ENCODE measurements at regions not wholly inside any gene's neighbourhood (a gene's known extent, or its start where the extent isn't known, plus 50 kb on each side); places are given as distances from the start of the nearest gene placed in this dataset.
A peak's percentile ranks its signal among the peaks of the same experiment; 100 is the strongest.
"Not testable (repeated sequence)": the region's sequence is repeated elsewhere in the genome, so short reads cannot be mapped to it uniquely, and the experiment has no call there.

DNA sequence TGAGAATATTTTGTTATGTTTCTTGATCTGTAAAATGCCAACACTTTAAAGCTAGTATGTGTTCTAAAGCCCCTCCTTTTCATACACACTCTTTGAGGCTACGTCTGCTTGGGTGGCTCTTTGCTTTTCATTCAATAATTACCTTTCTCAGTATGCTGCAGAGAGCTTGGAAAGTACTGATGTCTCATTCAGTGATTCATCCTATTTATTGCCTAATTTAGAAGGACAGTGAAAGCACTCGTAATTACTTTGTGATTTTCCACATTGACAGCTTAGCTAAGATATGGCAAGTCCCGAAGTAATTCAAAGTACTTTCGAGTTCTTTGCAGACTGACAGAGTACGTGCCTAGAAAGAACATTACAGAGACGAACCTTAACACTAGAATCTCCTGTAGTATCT, 57.2 kb downstream of the BMP15 start:
- DNase-seq (ENCODE audit: low read depth, low spot score) = no peak
- Histone ChIP-seq H3K27ac (no peak overlapping the region), H3K9ac (ENCODE audit: insufficient read length) (no peak overlapping the region), H3K9me3 (ENCODE audit: low read depth, low read length) (no peaks in the 10 kb centered on the region), H3K36me3 (ENCODE audit: insufficient read depth, low read length) (no peaks in the 10 kb centered on the region), H3K4me3 (no peak overlapping the region)
- TF ChIP-seq FOXP2 (optimal IDR thresholded peaks at IDR 0.05; ENCODE audit: control extremely low read depth, extremely low read length, insufficient read depth) (no peak), POLR2AphosphoS5 (IDR thresholded peaks at IDR 0.05; ENCODE audit: borderline replicate concordance, low read depth, low read length) (no peak), EZH2 (IDR thresholded peaks at IDR 0.05) (no peak)

DNA sequence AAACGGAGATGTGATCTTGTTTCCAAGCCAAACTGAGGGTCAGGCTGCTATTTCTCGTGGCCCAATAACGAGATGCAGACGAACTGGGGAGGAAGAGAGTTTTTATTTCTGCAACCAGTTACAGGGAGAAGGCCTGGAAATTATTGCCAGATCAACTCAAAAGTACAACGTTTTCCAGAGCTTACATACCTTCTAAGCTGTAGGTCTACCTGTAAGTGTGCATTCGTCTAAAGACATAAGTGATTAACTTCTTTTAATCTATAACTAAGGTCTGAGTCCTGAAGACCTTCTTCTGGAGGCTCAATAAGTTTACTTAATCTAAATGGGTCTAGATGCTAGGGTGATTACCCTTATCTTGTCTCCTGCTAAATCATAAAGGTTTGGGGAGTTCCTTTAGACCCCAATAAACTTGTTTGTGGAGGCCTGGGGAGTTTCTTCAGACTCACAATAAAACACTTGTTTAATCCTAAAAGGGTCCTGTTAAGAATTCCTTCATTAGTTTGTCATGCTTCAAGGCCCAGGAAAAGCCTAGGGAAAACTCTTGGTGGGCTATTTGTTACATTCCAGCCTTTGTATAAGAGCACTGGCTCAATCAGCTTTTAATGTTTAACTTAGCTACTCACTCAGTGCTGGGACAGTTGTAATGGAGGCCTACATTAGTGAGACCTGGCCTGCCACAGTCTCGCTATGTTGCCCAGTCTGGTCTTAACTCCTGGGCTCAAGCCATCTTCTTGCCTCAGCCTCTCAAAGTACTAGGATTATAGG, 58.5 kb downstream of the BMP15 start:
- not testable (repeated sequence) for H3K9ac ChIP-seq (ENCODE audit: insufficient read length); H3K9me3 ChIP-seq (ENCODE audit: low read depth, low read length); H3K4me3 ChIP-seq; DNase-seq (ENCODE audit: low read depth, low spot score); H3K27ac ChIP-seq; H3K36me3 ChIP-seq (ENCODE audit: insufficient read depth, low read length)

DNA sequence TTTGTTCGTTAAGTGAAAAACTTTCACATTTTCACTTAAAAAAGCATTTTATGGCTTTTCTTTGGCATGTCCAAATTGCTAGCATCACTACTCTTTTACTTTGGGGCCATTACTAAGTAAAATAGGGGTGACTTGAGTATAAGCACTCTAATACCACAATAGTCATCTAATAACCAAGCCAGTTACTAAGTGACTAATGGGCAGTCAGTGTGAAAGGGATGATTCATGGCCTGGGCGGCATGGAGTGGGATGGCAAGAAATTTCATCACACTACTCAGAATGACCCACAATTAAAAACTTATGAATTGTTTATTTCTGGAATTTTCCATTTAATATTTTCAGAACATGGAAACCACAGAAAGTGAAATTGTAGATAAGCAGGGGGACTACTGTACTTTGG, 60.9 kb downstream of the BMP15 start:
- TF ChIP-seq FOXP2 (optimal IDR thresholded peaks at IDR 0.05; ENCODE audit: control extremely low read depth, extremely low read length, insufficient read depth) = no peak
- no peak for TF ChIP-seq POLR2AphosphoS5 (IDR thresholded peaks at IDR 0.05; ENCODE audit: borderline replicate concordance, low read depth, low read length)
- TF ChIP-seq EZH2 (IDR thresholded peaks at IDR 0.05) = no peak
- H3K27ac ChIP-seq = no peak overlapping the region
- no peak for DNase-seq (ENCODE audit: low read depth, low spot score)
- H3K9ac ChIP-seq (ENCODE audit: insufficient read length) = no peak overlapping the region
- H3K4me3 ChIP-seq = no peak overlapping the region
- H3K36me3 ChIP-seq (ENCODE audit: insufficient read depth, low read length) = no peaks in the 10 kb centered on the region
- H3K9me3 ChIP-seq (ENCODE audit: low read depth, low read length) = no peaks in the 10 kb centered on the region

DNA sequence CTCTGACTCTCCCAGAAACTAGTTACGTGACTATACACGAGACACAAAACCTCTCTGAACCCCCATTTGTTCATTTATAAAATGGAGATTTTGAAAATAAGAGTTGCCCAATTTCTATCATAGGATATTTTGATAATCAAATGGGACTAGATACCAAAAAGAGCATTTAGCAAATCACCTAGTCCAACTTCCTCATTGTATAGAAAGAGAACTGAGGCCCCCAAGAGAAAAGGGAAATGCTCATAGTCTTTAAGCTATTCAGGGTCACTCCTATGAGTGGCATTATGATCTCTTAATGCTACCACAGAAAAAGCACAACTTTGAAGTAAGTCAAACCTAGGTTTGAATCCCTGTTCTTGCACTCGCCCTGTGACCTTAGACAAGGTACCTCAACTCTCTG, 62.7 kb downstream of the BMP15 start:
- TF ChIP-seq EZH2 (IDR thresholded peaks at IDR 0.05) (no peak), FOXP2 (optimal IDR thresholded peaks at IDR 0.05; ENCODE audit: control extremely low read depth, extremely low read length, insufficient read depth) (no peak), POLR2AphosphoS5 (IDR thresholded peaks at IDR 0.05; ENCODE audit: borderline replicate concordance, low read depth, low read length) (no peak)
- H3K9me3 ChIP-seq (ENCODE audit: low read depth, low read length) = no peaks in the 10 kb centered on the region
- no peak overlapping the region for H3K27ac ChIP-seq
- no peak overlapping the region for H3K9ac ChIP-seq (ENCODE audit: insufficient read length)
- H3K36me3 ChIP-seq (ENCODE audit: insufficient read depth, low read length) = no peaks in the 10 kb centered on the region
- no peak for DNase-seq (ENCODE audit: low read depth, low spot score)
- H3K4me3 ChIP-seq = no peak overlapping the region

DNA sequence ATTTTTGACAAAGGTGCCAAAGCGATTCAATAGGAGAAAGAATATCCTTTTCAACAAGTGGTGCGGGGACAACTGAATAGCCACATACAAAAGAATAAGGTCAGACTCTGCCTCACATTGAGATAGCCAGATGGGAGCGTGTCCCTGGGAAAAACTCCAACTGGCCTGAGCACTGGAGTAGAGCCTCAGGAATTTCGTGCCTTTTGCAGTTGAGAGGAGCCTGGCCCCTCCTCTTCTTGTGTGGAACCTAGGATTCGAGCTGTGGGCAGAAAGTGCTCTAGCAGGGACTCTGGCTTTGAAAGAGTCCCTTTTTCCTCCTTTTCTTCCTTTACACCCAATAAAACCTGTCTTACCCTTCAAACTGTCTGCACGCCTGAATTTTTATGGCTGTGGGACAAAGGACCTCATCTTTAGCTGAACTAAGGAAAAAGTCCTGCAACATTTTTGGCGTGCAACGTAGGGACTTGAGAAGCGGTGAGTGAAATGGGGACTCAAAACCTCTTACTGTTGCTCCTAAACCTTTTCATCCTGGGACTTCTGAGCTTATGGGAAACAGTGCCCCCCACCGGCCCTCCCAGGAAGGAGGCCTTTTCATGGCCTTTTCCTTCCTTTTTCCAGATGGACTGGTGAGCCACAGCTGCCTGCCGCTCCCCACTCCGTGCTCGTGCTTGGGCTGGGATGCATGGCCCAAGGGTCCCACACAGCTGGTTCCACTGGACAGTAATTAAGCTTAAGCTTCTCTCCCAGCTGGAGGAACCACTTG, 68.6 kb downstream of the BMP15 start:
- H3K36me3 ChIP-seq (ENCODE audit: insufficient read depth, low read length) = no peaks in the 10 kb centered on the region
- no peak overlapping the region for H3K27ac ChIP-seq
- TF ChIP-seq FOXP2 (optimal IDR thresholded peaks at IDR 0.05; ENCODE audit: control extremely low read depth, extremely low read length, insufficient read depth) (no peak), EZH2 (IDR thresholded peaks at IDR 0.05) (no peak), POLR2AphosphoS5 (IDR thresholded peaks at IDR 0.05; ENCODE audit: borderline replicate concordance, low read depth, low read length) (no peak)
- H3K4me3 ChIP-seq = no peak overlapping the region
- no peak overlapping the region for H3K9ac ChIP-seq (ENCODE audit: insufficient read length)
- DNase-seq (ENCODE audit: low read depth, low spot score) = no peak
- H3K9me3 ChIP-seq (ENCODE audit: low read depth, low read length) = no peaks in the 10 kb centered on the region

DNA sequence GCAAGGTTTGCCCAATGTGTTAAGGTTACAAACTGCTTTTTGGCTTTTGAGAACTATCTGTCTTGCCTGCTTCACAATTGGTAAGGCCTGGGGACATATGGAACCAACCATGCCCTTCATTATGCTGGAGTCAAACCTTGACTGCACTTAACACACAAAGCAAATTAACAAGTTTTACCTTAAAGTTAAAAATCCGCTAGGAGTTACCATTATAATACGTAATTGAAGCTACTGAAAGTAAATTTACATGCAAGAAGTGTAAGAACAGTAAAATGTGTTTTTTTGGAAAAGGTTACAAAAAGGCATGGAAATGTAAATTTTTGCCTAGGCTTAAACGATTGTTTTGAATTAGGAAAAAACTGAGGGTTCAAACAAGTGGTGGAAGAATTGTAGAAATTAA, 69.7 kb downstream of the BMP15 start:
- no peak for DNase-seq (ENCODE audit: low read depth, low spot score)
- Histone ChIP-seq H3K4me3 (no peak overlapping the region), H3K9me3 (ENCODE audit: low read depth, low read length) (no peaks in the 10 kb centered on the region), H3K36me3 (ENCODE audit: insufficient read depth, low read length) (no peaks in the 10 kb centered on the region), H3K9ac (ENCODE audit: insufficient read length) (no peak overlapping the region), H3K27ac (no peak overlapping the region)
- TF ChIP-seq EZH2 (IDR thresholded peaks at IDR 0.05) (no peak), FOXP2 (optimal IDR thresholded peaks at IDR 0.05; ENCODE audit: control extremely low read depth, extremely low read length, insufficient read depth) (no peak), POLR2AphosphoS5 (IDR thresholded peaks at IDR 0.05; ENCODE audit: borderline replicate concordance, low read depth, low read length) (no peak)

DNA sequence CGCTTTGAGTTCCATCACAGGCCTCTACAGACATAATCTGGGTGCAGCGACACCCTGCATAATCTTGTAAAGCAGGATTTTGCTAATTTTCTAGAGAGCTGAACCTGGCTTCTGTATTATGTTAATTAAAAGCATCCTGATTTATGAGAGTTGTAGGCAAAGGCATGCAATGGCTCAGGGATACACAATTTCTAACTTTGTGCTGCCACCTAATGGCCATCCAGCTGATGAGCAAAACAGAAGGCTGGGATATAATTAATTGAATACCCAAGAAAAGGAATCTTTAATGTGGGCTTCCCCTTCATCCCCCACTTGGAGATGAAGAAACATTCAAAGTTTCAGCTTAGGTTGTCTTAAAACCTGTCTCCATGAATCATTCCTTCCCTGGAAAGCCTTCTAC, 78.1 kb downstream of the BMP15 start:
- Histone ChIP-seq H3K4me3 (no peak overlapping the region), H3K9me3 (ENCODE audit: low read depth, low read length) (no peaks in the 10 kb centered on the region), H3K27ac (no peak overlapping the region), H3K36me3 (ENCODE audit: insufficient read depth, low read length) (no peaks in the 10 kb centered on the region), H3K9ac (ENCODE audit: insufficient read length) (no peak overlapping the region)
- DNase-seq (ENCODE audit: low read depth, low spot score) = peak; percentile 12
- TF ChIP-seq POLR2AphosphoS5 (IDR thresholded peaks at IDR 0.05; ENCODE audit: borderline replicate concordance, low read depth, low read length) = no peak
- no peak for TF ChIP-seq FOXP2 (optimal IDR thresholded peaks at IDR 0.05; ENCODE audit: control extremely low read depth, extremely low read length, insufficient read depth)
- no peak for TF ChIP-seq EZH2 (IDR thresholded peaks at IDR 0.05)

DNA sequence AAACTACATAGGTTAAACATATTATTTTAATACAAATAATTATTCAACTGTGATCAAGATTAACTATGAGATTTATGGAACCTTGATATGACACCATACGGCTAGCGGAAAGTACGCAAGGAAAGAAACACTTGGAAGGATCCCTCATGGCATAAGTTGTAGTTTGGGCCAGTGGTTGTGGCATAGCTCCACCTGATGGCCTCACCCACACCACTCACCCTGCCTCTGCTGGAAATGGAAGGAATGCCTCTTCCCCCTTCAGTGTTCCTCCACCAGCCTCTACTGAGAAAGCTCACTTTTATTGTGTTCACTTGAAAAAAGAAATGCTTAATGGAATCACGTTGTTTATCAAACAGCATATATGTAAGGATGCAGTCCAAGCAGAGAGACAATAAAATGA, 86.4 kb downstream of the BMP15 start:
- Histone ChIP-seq H3K4me3 (no peak overlapping the region), H3K9ac (ENCODE audit: insufficient read length) (no peak overlapping the region), H3K9me3 (ENCODE audit: low read depth, low read length) (no peaks in the 10 kb centered on the region), H3K36me3 (ENCODE audit: insufficient read depth, low read length) (no peaks in the 10 kb centered on the region), H3K27ac (no peak overlapping the region)
- TF ChIP-seq FOXP2 (optimal IDR thresholded peaks at IDR 0.05; ENCODE audit: control extremely low read depth, extremely low read length, insufficient read depth) = no peak
- TF ChIP-seq EZH2 (IDR thresholded peaks at IDR 0.05) = no peak
- TF ChIP-seq POLR2AphosphoS5 (IDR thresholded peaks at IDR 0.05; ENCODE audit: borderline replicate concordance, low read depth, low read length) = no peak
- no peak for DNase-seq (ENCODE audit: low read depth, low spot score)

DNA sequence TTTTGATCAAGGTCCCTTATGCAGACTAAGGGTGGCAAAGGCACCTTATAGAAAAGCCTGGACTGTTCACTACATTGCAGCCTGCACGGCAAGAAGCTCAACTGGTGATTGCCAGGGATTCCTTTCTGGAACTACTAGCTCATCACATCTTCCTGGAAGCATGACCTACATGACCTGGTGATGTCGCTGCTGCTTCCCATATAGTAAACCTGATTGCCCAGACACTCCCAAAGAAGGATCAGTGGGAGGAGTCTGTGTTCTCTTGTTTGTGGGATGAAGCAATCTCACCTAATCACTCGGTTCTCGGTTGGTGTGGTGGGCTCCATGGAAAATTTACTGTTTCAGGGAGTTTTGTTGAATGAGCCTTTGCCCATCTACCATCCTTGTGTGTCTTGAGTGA, 89.8 kb downstream of the BMP15 start:
- H3K27ac ChIP-seq; H3K36me3 ChIP-seq (ENCODE audit: insufficient read depth, low read length); H3K9ac ChIP-seq (ENCODE audit: insufficient read length); DNase-seq (ENCODE audit: low read depth, low spot score); H3K9me3 ChIP-seq (ENCODE audit: low read depth, low read length); H3K4me3 ChIP-seq: not testable (repeated sequence)

DNA sequence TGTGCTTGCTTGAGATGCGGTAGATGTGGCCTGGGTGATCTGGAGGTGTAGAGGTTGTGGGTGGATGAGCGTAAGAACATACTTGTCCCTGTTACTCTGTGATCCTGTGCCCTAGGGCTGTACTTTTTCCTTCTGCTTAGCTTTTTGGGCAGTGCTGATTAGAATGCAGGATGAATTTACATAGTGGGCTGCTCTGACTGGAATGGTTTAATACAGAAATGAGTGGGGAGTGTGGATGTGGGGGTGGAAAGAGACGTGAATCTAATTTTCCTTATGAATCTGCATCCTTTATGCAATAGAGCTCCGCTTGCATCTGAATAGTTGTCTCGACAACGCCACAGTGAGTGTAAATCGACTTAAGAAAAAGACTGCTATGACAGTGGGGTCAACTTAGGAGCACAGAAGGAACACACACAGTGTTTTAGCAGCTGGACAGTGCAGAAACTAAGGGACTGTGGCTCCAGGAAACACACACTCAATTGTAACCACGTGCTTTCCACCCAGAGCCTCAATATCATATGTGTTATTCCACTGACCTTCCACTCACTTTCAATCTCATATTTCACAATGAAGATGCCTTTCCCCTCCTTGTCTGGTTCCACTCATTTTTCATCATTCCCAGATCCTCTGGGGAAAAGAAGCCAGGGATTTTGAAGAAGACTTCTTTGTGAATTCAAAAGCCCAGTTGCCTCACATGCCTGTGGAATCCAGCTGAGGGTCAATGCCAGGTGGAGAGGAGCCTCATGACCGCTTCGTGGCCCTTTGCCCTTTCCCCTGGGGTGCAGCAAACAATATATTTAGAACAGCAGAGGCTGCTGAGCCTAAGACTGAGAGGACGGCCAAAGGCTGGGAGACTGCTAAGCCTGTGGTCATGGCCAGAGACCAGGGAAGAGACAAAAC, 91.4 kb downstream of the BMP15 start:
- H3K27ac ChIP-seq; H3K36me3 ChIP-seq (ENCODE audit: insufficient read depth, low read length); H3K9ac ChIP-seq (ENCODE audit: insufficient read length); DNase-seq (ENCODE audit: low read depth, low spot score); H3K9me3 ChIP-seq (ENCODE audit: low read depth, low read length); H3K4me3 ChIP-seq: not testable (repeated sequence)

Measured in SK-N-MC (cell line).